ENCODE measurements at regions not wholly inside any gene's neighbourhood (a gene's known extent, or its start where the extent isn't known, plus 50 kb on each side); places are given as distances from the start of the nearest gene placed in this dataset.

GRCh38 chr2:216920143-216920876, 60.4 kb upstream of the TNP1 start:
- DNase-seq, result no peak

GRCh38 chr2:216918088-216918680, 58.3 kb upstream of the TNP1 start:
- DNase-seq, result peak; percentile 65

GRCh38 chr2:216916956-216917650, 57.2 kb upstream of the TNP1 start:
- no peak for DNase-seq

- DNase-seq, result peak; percentile 42
These were observed 55.8 kb upstream of the TNP1 start for GRCh38 chr2:216915557-216916150.

- no peak for DNase-seq
These were observed 54.6 kb upstream of the TNP1 start for GRCh38 chr2:216914491-216914890.

- no peak for DNase-seq
These were observed 52.0 kb upstream of the TNP1 start for GRCh38 chr2:216911886-216912285.

GRCh38 chr2:216911008-216911407, 51.1 kb upstream of the TNP1 start:
- no peak for DNase-seq

GRCh38 chr2:216909541-216910210, 49.8 kb upstream of the TNP1 start:
- no peak for DNase-seq
